UCSD-AML1 (cell line): ENCODE measurements at regions not wholly inside any gene's neighbourhood (a gene's known extent, or its start where the extent isn't known, plus 50 kb on each side); places are given as distances from the start of the nearest gene placed in this dataset.

Experiments
- DNase-seq: peaks from one replicate; lab custom pipeline; 2025; ENCODE audit not compliant: unreplicated experiment; lab: John Stamatoyannopoulos, UW

GRCh38 chr4:42328978-42329377 lies 68.3 kb upstream of the SHISA3 start:
- DNase-seq = no peak

- no peak for DNase-seq
Measured at GRCh38 chr4:42329421-42329820, 67.9 kb upstream of the SHISA3 start.

- DNase-seq = no peak
Measured at GRCh38 chr4:42330002-42330592, 67.2 kb upstream of the SHISA3 start.

- DNase-seq = no peak
Measured at GRCh38 chr4:42331040-42331439, 66.2 kb upstream of the SHISA3 start.

- DNase-seq = no peak
Measured at GRCh38 chr4:42331914-42332368, 65.3 kb upstream of the SHISA3 start.

- DNase-seq = no peak
Measured at GRCh38 chr4:42339935-42340406, 57.3 kb upstream of the SHISA3 start.

- DNase-seq = no peak
Measured at GRCh38 chr4:42341518-42342026, 55.7 kb upstream of the SHISA3 start.

- DNase-seq = no peak
Measured at GRCh38 chr4:42342459-42342858, 54.8 kb upstream of the SHISA3 start.

- no peak for DNase-seq
Measured at GRCh38 chr4:42344309-42344708, 53.0 kb upstream of the SHISA3 start.

- DNase-seq = no peak
Measured at GRCh38 chr4:42344749-42345148, 52.5 kb upstream of the SHISA3 start.

- no peak for DNase-seq
Measured at GRCh38 chr4:42345962-42346544, 51.2 kb upstream of the SHISA3 start.

GRCh38 chr4:42347076-42347475 lies 50.2 kb upstream of the SHISA3 start:
- DNase-seq = no peak
